ENCODE measurements at regions not wholly inside any gene's neighbourhood (a gene's known extent, or its start where the extent isn't known, plus 50 kb on each side); places are given as distances from the start of the nearest gene placed in this dataset.

DNA sequence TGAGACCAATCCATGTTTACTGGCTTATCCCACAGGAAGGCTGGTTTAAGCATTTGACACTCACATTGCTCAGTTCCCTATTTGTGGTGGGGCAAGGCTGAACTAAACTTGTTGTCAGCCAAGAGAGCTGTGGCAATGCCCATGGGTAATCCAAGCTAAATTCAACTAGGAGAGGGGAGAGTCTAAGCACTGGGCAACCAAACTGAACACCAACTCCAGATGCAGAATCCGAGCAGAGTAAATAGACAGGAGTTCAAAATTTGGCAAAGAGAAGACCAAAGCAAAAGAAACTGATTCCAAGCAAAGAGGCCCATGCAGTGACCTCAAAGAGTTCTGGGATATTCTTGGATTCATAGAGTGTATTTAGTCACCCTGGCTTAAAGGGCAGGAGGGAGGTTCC is 106.5 kb upstream of the NT5E start:
- no peak for TF ChIP-seq POLR2A (IDR thresholded peaks at IDR 0.05; ENCODE audit: low read depth, low read length)
- no peak for TF ChIP-seq POLR2AphosphoS5 (IDR thresholded peaks at IDR 0.05; ENCODE audit: low read depth, low read length)

Data from GM12892 (cell line).